GM12878 (cell line): ENCODE measurements at regions not wholly inside any gene's neighbourhood (a gene's known extent, or its start where the extent isn't known, plus 50 kb on each side); places are given as distances from the start of the nearest gene placed in this dataset.

Experiments used
- NFYA ChIP-seq: IDR thresholded peaks from 2 replicates; pipeline ENCODE4 v1.6.1; 2011; ENCODE audit warnings: low read depth, mild to moderate bottlenecking, low read length, improper control_type of control experiment, borderline replicate concordance
- NR2F1 ChIP-seq: fragments of 450-650 bp; conservative IDR thresholded peaks from 2 replicates; pipeline ENCODE4 v1.6.1; 2017; ENCODE audit warnings: mild to moderate bottlenecking
- POLR2A ChIP-seq: IDR thresholded peaks from 2 replicates; pipeline ENCODE4 v1.6.1; 2011; ENCODE audit warnings: low read depth, mild to moderate bottlenecking, low read length
- SMAD1 ChIP-seq: fragments of 450-650 bp; IDR thresholded peaks from 2 replicates; pipeline ENCODE4 v1.6.1; 2018; ENCODE audit warnings: mild to moderate bottlenecking, low read depth; ENCODE audit not compliant: partially characterized antibody
- TF ChIP-seq, protein P1 (sequence below), 3 experiments: IDR thresholded peaks in 2 of 3; conservative IDR thresholded peaks in 1 of 3; 2 replicates each; pipeline ENCODE4 v1.5.1; 2011; ENCODE audit warnings: low read depth in 3 of 3, low read length in 3 of 3, mild to moderate bottlenecking in 3 of 3, control low read depth in 2 of 3, moderate library complexity in 2 of 3, inconsistent platforms in 1 of 3, mixed read lengths in 1 of 3; ENCODE audit not compliant: control insufficient read depth in 2 of 3, insufficient read depth in 1 of 3; ENCODE audit errors: extremely low read depth in 1 of 3

DNA sequence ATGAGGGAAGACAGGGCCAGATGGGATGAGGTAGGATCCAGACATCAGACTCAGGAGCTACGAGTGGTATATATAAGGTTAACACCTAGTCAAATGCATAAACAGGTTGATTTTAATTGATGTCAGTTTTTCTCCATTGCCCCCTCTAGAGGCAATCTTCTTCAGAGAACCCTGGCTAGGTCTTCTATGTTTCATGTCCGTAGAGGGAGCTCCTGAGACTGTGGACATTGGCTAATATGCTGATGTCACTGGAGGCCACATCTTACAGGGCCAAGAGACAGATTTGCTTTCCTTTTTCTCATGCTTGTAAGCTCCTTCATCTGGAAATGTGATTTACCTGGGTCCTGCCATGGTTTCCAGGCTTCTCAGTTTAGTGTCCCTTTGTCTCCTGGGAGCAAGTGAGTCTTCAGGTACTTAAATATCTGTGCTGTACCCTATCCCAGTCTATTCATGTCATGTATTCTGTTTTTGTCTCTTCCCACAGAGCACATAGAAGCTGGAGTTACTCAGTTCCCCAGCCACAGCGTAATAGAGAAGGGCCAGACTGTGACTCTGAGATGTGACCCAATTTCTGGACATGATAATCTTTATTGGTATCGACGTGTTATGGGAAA, 161.6 kb upstream of the PRSS1 start:
- TF ChIP-seq SMAD1 (no peak), NFYA (no peak), NR2F1 (no peak), POLR2A (no peak)
- TF ChIP-seq, protein P1, sequence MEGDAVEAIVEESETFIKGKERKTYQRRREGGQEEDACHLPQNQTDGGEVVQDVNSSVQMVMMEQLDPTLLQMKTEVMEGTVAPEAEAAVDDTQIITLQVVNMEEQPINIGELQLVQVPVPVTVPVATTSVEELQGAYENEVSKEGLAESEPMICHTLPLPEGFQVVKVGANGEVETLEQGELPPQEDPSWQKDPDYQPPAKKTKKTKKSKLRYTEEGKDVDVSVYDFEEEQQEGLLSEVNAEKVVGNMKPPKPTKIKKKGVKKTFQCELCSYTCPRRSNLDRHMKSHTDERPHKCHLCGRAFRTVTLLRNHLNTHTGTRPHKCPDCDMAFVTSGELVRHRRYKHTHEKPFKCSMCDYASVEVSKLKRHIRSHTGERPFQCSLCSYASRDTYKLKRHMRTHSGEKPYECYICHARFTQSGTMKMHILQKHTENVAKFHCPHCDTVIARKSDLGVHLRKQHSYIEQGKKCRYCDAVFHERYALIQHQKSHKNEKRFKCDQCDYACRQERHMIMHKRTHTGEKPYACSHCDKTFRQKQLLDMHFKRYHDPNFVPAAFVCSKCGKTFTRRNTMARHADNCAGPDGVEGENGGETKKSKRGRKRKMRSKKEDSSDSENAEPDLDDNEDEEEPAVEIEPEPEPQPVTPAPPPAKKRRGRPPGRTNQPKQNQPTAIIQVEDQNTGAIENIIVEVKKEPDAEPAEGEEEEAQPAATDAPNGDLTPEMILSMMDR (IDR thresholded peaks at IDR 0.05 in 2 of 3, conservative IDR thresholded peaks at IDR 0.05 in 1 of 3; ENCODE audit: control insufficient read depth in 2 of 3, extremely low read depth in 1 of 3, insufficient read depth in 1 of 3, low read depth in 3 of 3, low read length in 3 of 3), result peak; percentile 75 to 93 (median 75); a peak in 5 of 6 replicates
